HG03442 (cell line): ENCODE measurements at regions not wholly inside any gene's neighbourhood (a gene's known extent, or its start where the extent isn't known, plus 50 kb on each side); places are given as distances from the start of the nearest gene placed in this dataset.
"Not testable (repeated sequence)": the region's sequence is repeated elsewhere in the genome, so short reads cannot be mapped to it uniquely, and the experiment has no call there.

Source experiments
- ATAC-seq: cut with Tn5 transposase; IDR thresholded peaks from one replicate; pipeline ENCODE4 v1.9.1; 2021; ENCODE audit warnings: mild to moderate bottlenecking, moderate library complexity; ENCODE audit not compliant: unreplicated experiment

GRCh38 chr9:22815246-22815645 is 368.6 kb downstream of the DMRTA1 start:
- no peak for ATAC-seq

DNA sequence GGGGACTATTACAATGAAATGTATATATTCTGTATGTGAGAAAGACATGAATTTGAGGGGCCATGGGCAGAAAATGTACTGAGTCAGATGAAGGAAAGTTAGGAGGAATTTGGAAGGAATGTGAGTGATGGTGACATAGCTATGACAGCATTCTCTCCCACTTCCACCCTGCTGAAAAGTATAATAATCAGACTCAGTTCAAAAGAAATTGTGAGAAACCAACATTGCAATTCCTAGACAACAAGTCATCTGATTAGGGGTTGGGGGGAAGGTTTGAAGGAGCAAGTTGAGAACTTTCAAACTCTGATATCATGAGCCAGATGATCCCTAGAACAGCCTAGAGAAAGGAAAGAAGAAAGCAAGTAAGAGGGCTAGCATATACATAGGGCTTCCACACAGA is 370.6 kb downstream of the DMRTA1 start:
- ATAC-seq: no peak

DNA sequence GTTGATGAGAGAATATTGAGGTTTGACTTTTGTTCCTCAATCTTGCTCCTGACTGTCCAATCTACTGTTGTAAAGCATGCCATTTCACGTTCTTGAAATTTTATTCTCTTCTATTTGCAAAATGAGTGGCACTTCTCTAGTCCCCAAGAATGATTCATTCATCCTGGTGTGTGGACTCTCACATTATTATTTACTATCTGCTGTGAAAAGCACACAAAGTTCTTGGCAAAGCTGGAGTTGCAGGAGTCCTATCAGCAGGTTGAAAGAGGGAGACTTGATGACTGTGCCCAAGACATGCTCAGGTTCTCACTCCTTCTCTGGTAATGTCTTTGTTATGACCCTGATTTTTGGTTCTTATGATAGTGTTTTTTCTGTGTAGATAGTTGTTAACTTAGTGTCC is 382.6 kb downstream of the DMRTA1 start:
- ATAC-seq: no peak

DNA sequence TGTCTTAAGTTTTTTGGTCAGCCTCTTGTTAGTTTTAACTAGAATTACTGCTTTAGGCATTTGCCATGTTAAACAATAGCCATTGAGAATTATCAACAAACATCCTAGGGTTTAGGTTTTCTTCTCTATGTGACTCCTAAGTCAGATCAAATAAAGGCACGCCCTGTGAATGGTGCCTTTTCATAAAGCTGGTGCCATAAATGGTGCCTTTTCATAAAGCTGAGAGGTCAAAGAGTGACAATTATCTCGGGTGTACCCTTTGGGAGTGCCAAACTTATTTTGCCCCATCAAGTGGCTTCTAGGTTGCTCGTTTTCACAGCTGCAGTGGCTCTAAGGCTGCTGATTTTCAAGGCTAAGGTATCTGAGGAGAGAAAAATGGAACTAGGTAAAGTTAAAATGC is 391.6 kb downstream of the DMRTA1 start:
- no peak for ATAC-seq

- no peak for ATAC-seq
Observed at GRCh38 chr9:22840641-22841040, 394.0 kb downstream of the DMRTA1 start.

DNA sequence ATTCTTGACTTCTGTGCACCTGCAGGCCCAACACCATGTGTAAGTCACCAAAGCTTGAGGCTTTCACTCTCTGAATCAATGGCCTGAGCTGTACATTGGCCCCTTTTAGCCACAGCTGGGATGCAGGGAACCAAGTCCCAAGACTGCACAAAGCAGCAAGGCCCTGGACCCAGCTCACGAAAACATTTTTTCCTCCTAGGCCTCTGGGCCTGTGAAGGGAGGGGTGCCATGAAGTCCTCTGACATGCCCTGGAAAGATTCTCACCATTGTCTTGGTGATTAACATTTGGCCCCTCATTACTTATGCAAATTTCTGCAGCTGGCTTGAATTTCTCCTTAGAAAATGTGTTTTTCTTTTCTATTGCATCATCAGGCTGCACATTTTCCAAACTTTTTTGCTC is 398.6 kb downstream of the DMRTA1 start:
- not testable (repeated sequence) for ATAC-seq

DNA sequence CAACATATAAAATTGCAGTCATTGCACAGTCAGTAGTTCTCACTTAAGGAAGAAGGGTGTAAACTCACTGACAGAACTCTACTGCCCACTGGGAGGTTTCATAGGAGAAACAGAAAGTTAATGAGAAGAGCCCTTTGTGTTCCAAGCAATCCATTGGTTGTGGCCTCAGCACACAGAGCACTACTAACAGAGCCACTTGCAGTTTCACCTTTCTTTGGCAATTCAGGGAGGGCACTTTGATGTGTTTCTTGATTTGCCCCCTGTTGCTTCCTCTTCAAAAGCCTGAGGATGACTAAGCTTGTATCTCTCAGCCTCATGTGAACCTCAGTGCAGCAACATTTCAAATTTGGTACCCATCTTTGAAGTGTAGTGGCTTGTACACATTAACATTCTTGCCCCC is 409.4 kb downstream of the DMRTA1 start:
- no peak for ATAC-seq

GRCh38 chr9:22857316-22857715 is 410.7 kb downstream of the DMRTA1 start:
- no peak for ATAC-seq

GRCh38 chr9:22863106-22863505 is 416.5 kb downstream of the DMRTA1 start:
- no peak for ATAC-seq

GRCh38 chr9:22863736-22864135 is 417.1 kb downstream of the DMRTA1 start:
- ATAC-seq: no peak

DNA sequence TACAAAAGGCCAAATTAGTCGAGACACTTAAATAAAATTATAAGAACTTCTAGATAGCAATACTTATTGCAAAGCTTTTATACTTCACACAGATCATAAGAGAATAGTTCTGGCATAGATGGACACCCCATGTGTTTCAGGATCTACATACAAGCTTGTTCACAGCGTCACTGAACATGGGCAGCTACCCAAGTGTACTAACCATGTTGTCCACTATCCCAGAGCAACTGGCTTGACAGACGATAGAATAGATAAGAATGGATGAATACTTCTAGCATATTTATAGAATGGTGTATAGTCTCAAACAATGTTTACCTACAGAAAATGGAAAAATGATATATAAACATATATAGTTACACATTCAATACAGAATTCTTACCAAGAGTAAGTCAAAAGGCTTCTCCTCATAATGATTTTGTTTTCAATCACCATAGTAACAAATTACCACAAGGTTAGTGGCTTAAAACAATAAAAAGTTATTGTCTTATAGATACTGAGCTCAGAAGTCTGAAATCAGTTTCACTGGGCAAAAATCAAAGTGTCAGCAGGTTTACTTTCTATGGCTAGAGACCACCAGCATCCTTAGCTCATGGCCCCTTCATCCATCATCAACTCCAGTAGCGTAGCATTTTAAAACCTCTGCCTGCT is 446.7 kb downstream of the DMRTA1 start:
- ATAC-seq: no peak

DNA sequence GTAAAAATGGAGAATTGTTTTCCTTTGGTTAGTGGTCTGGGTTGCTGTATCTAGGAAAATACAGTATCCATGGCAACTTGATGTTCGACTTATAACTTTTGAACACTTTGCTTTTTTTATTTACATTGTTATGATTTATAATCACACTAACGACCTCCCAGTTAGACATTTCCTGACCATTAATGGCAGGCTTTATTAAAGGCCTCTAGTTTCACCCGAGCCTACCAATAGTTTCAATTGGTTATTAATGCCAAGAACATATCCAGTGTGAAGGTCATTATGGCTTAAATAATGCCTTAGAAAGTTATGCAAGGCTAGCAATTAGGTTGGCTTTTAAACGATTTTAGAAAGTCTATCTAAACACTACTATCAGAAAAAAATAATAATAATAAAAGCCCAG is 452.0 kb downstream of the DMRTA1 start:
- ATAC-seq: no peak

- ATAC-seq: no peak
Observed at GRCh38 chr9:22911632-22912031, 465.0 kb downstream of the DMRTA1 start.

DNA sequence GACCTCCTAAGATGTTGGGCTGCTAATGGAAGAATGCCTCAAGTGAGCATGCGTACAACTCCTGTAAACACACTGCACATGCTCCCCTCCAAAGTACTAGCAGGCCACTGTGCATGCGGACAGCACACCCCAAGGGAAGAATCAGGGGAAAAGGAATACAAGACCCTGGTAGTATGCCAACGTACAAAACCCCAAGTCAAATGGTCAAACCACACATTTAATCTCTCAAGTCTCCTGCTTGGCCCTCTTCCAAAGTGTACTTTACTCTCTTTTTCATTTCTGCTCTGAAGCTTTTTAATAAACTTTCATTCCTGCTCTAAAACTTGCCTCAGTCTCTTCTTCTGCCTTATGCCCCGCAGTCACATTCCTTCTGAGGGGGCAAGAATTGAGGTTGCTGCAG is 466.4 kb downstream of the DMRTA1 start:
- ATAC-seq: no peak

GRCh38 chr9:22913518-22913917 is 466.9 kb downstream of the DMRTA1 start:
- ATAC-seq: peak; percentile 66

- no peak for ATAC-seq
Observed at GRCh38 chr9:22916148-22916547, 469.5 kb downstream of the DMRTA1 start.

- ATAC-seq: no peak
Observed at GRCh38 chr9:22919423-22919822, 472.8 kb downstream of the DMRTA1 start.

- ATAC-seq: no peak
Observed at GRCh38 chr9:22921742-22922141, 475.1 kb downstream of the DMRTA1 start.

- no peak for ATAC-seq
Observed at GRCh38 chr9:22922222-22922621, 475.6 kb downstream of the DMRTA1 start.

DNA sequence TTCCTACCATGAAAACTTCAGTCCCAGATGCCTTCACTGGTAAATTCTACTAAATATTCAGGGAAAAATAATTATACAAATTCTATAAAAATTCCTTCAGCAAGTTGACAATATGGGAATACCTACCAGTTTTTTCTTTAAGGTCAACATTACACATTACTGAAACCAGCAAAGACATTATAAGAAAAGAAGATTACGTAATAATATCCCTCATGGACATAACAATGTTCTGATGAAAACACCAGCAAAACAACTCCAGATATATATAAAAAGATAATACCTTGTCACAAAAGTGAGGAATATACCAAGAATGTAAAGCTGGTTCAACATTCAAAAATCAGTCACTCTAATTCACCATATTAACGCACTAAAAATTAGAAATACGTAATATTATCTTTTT is 507.9 kb downstream of the DMRTA1 start:
- no peak for ATAC-seq

DNA sequence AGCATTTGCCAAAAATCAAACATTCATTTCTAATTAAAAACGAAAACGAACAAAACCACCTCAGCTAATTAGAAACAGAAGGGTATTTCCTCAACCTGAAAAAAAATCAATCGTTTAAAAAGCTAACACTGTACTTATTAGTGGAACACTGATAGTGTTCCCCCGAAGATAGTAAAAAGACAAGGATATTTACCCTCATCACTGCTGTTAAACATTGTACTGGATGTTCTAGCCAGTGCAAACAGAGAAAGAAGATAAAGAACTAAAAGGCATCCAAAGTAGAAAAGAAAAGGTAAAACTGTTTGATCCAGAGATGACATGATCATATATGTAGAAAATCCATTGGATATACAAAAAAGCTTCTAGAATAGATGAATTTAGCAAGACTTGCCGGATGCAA is 508.3 kb downstream of the DMRTA1 start:
- ATAC-seq: no peak

GRCh38 chr9:22969350-22969979 is 522.8 kb downstream of the DMRTA1 start:
- no peak for ATAC-seq

GRCh38 chr9:22970434-22970975 is 523.9 kb downstream of the DMRTA1 start:
- no peak for ATAC-seq
